ENCODE measurements at regions not wholly inside any gene's neighbourhood (a gene's known extent, or its start where the extent isn't known, plus 50 kb on each side); places are given as distances from the start of the nearest gene placed in this dataset.

DNA sequence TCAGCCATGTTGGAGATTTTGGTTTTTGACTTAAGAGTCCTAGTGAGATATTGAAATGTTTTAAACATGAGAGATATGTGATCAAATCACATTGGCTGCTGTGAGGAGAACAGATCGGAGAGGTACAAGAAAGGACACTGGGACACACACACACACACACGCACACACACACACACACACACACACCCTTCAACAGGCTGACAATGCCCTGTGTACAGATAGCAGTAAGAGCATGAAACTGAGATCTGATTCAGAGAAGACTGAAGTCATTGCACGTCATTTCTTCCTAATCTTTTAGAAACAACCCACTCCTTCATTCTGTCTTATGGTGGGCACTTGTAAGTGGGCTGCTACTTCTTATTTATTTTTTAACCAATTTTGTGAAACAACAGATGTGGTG lies 200.5 kb upstream of the E2F8 start:
- TF ChIP-seq, protein P1, sequence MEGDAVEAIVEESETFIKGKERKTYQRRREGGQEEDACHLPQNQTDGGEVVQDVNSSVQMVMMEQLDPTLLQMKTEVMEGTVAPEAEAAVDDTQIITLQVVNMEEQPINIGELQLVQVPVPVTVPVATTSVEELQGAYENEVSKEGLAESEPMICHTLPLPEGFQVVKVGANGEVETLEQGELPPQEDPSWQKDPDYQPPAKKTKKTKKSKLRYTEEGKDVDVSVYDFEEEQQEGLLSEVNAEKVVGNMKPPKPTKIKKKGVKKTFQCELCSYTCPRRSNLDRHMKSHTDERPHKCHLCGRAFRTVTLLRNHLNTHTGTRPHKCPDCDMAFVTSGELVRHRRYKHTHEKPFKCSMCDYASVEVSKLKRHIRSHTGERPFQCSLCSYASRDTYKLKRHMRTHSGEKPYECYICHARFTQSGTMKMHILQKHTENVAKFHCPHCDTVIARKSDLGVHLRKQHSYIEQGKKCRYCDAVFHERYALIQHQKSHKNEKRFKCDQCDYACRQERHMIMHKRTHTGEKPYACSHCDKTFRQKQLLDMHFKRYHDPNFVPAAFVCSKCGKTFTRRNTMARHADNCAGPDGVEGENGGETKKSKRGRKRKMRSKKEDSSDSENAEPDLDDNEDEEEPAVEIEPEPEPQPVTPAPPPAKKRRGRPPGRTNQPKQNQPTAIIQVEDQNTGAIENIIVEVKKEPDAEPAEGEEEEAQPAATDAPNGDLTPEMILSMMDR (conservative IDR thresholded peaks at IDR 0.05) = no peak
- no peak for TF ChIP-seq ZFX (IDR thresholded peaks at IDR 0.05)

All from C4-2B (cell line).